Upper lobe of left lung (tissue), 6 donors: ENCODE measurements at regions not wholly inside any gene's neighbourhood (a gene's known extent, or its start where the extent isn't known, plus 50 kb on each side); places are given as distances from the start of the nearest gene placed in this dataset.

Source experiments
- ATAC-seq, 2 donors: fragments of 200-7000 bp; cut with Tn5 transposase; one replicate each; pipeline ENCODE4 v1.9.1; 2022; ENCODE audit warnings: mild to moderate bottlenecking in 2 of 2, moderate library complexity in 2 of 2; ENCODE audit not compliant: low FRiP score in 2 of 2
- DNase-seq, 2 donors: peaks; one replicate each; pipeline ENCODE4 v3.0.0-alpha.2; 2019 to 2020
- H3K27ac ChIP-seq, 4 donors: fragments of 200-600 bp; sonication (generic); one replicate each; pipeline ENCODE4 v1.5.1; 2016 to 2019
- H3K27me3 ChIP-seq, 4 donors: fragments of 200-600 bp; sonication (generic); one replicate each; pipeline ENCODE4 v1.5.1; 2017 to 2019
- H3K36me3 ChIP-seq, 4 donors: fragments of 200-600 bp; sonication (generic); one replicate each; pipeline ENCODE4 v1.5.1; 2016 to 2019
- H3K4me1 ChIP-seq, 4 donors: fragments of 200-600 bp; sonication (generic); one replicate each; pipeline ENCODE4 v1.5.1; 2018 to 2019
- H3K4me3 ChIP-seq, 4 donors: fragments of 200-600 bp; sonication (generic); one replicate each; pipeline ENCODE4 v1.5.1; 2017 to 2019; ENCODE audit warnings: mild to moderate bottlenecking in 2 of 4, moderate library complexity in 1 of 4
- H3K9me3 ChIP-seq, 4 donors: fragments of 200-600 bp; sonication (generic); one replicate each; pipeline ENCODE4 v1.5.1; 2018 to 2019
- CTCF ChIP-seq, 6 experiments: fragments of 450-650 bp in 4 of 6; fragments of 200-600 bp in 2 of 6; sonication (generic) in 2 of 6; IDR thresholded peaks; one replicate each; pipeline ENCODE4 v1.5.1; 2016 to 2019; ENCODE audit warnings: antibody characterized with exemption in 6 of 6
- EP300 ChIP-seq, 4 donors: sonication (generic); formaldehyde crosslinking; IDR thresholded peaks; one replicate each; pipeline ENCODE4 v1.5.1; 2017; ENCODE audit warnings: antibody characterized with exemption in 4 of 4, control low read depth in 2 of 4
- POLR2A ChIP-seq, 4 donors: fragments of 450-650 bp; IDR thresholded peaks; one replicate each; pipeline ENCODE4 v1.5.1; 2016 to 2017; ENCODE audit warnings: antibody characterized with exemption in 4 of 4, mild to moderate bottlenecking in 2 of 4
- POLR2AphosphoS5 ChIP-seq, 2 donors: sonication (generic); formaldehyde crosslinking; IDR thresholded peaks; one replicate each; pipeline ENCODE4 v1.5.1; 2017; ENCODE audit warnings: antibody characterized with exemption in 2 of 2
- WGBS, 2 donors: methylation state at CpG; one replicate each; pipeline ENCODE4 v1.1.5; 2017 to 2018; 5-methylcytosine and 5-hydroxymethylcytosine counted together
- donor health status: DM: no; HTN: no; CAD: no; lungs with moderate emphysema.
- donor health status: DM: no; HTN: yes; CAD: no; lungs with severe emphysema.

- no peaks in the 10 kb centered on the region for H3K4me1 ChIP-seq
- TF ChIP-seq CTCF (IDR thresholded peaks at IDR 0.05): no peak
- TF ChIP-seq POLR2AphosphoS5 (IDR thresholded peaks at IDR 0.05): no peak
- TF ChIP-seq POLR2A (IDR thresholded peaks at IDR 0.05): no peak
- no peak for TF ChIP-seq EP300 (IDR thresholded peaks at IDR 0.05)
- DNase-seq (no peak), ATAC-seq (no peak)
- no peak overlapping the region for H3K4me3 ChIP-seq
- no peaks in the 10 kb centered on the region for H3K36me3 ChIP-seq
- H3K9me3 ChIP-seq: no peaks in the 10 kb centered on the region
- H3K27ac ChIP-seq: no peak overlapping the region
- WGBS, 2 donors: 82 to 85% methylated on average over 11 of the region's 11 CpGs
- no peaks in the 10 kb centered on the region for H3K27me3 ChIP-seq
Observed at GRCh38 chr22:48433647-48434046, 1394.0 kb downstream of the BRD1 start.

- ATAC-seq: no peak
- Histone ChIP-seq H3K4me3 (no peak overlapping the region), H3K36me3 (no peaks in the 10 kb centered on the region), H3K4me1 (no peaks in the 10 kb centered on the region), H3K9me3 (no peaks in the 10 kb centered on the region), H3K27ac (no peak overlapping the region), H3K27me3 (no peaks in the 10 kb centered on the region)
- DNase-seq: no peak
- WGBS, 2 donors: 87 to 91% methylated on average over 15 of the region's 15 CpGs
- TF ChIP-seq POLR2A (IDR thresholded peaks at IDR 0.05) (no peak), CTCF (IDR thresholded peaks at IDR 0.05) (no peak), EP300 (IDR thresholded peaks at IDR 0.05) (no peak), POLR2AphosphoS5 (IDR thresholded peaks at IDR 0.05) (no peak)
Observed at GRCh38 chr22:48432781-48433518, 1394.7 kb downstream of the BRD1 start.

GRCh38 chr22:48431536-48432315, 1395.9 kb downstream of the BRD1 start:
- H3K27me3 ChIP-seq: no peaks in the 10 kb centered on the region
- WGBS, 2 donors: 84 to 85% methylated on average over 20 of the region's 20 CpGs
- TF ChIP-seq EP300 (IDR thresholded peaks at IDR 0.05) (no peak), CTCF (IDR thresholded peaks at IDR 0.05) (no peak), POLR2AphosphoS5 (IDR thresholded peaks at IDR 0.05) (no peak), POLR2A (IDR thresholded peaks at IDR 0.05) (no peak)
- no peak for ATAC-seq
- peak in 1 of 2 donors; percentile 59 for DNase-seq
- no peak overlapping the region for H3K4me3 ChIP-seq
- H3K27ac ChIP-seq: no peak overlapping the region
- no peaks in the 10 kb centered on the region for H3K36me3 ChIP-seq
- no peaks in the 10 kb centered on the region for H3K4me1 ChIP-seq
- H3K9me3 ChIP-seq: no peaks in the 10 kb centered on the region

- no peaks in the 10 kb centered on the region for H3K36me3 ChIP-seq
- no peaks in the 10 kb centered on the region for H3K9me3 ChIP-seq
- 49 to 58% methylated on average over 10 of the region's 10 CpGs for WGBS, 2 donors
- TF ChIP-seq POLR2AphosphoS5 (IDR thresholded peaks at IDR 0.05): no peak
- no peak for TF ChIP-seq POLR2A (IDR thresholded peaks at IDR 0.05)
- no peak for TF ChIP-seq CTCF (IDR thresholded peaks at IDR 0.05)
- TF ChIP-seq EP300 (IDR thresholded peaks at IDR 0.05): no peak
- ATAC-seq: no peak
- no peak overlapping the region for H3K4me3 ChIP-seq
- no peaks in the 10 kb centered on the region for H3K27me3 ChIP-seq
- no peak for DNase-seq
- no peak overlapping the region for H3K27ac ChIP-seq
- H3K4me1 ChIP-seq: no peaks in the 10 kb centered on the region
Observed at GRCh38 chr22:48431014-48431413, 1396.7 kb downstream of the BRD1 start.
